ENCODE measurements at regions not wholly inside any gene's neighbourhood (a gene's known extent, or its start where the extent isn't known, plus 50 kb on each side); places are given as distances from the start of the nearest gene placed in this dataset.

DNA sequence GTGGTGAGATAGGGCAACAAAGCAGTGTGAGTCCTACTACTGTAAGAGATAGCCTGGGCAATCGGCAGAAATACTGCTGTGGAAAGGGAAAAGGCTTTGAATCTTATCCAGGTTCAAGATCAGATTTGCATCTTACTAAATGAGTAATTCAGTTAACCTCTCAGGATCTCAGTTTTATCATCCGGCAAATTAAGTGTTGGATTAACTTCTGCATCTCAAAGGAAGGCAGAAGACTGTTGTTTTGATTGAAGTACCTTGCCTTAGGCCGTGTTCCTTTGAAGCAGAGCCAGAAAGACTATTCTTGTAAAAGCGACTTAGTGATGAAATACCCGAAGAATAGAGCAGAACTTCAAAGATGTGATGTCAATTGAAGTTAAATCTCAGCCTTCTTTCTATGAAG, 612.9 kb upstream of the USP24 start:
- no peak overlapping the region for H2AFZ ChIP-seq (ENCODE audit: low read depth, low read length)
- H3K27ac ChIP-seq (ENCODE audit: low read length) = no peak overlapping the region
- no peak overlapping the region for H3K9ac ChIP-seq (ENCODE audit: low read length)
- H3K79me2 ChIP-seq (ENCODE audit: low read length) = no peaks in the 10 kb centered on the region
- H3K4me3 ChIP-seq (ENCODE audit: low read length) = no peak overlapping the region
- no peaks in the 10 kb centered on the region for H4K20me1 ChIP-seq (ENCODE audit: insufficient read depth, low read length)
- H3K4me2 ChIP-seq (ENCODE audit: low read length) = no peak overlapping the region
- TF ChIP-seq, protein P1, sequence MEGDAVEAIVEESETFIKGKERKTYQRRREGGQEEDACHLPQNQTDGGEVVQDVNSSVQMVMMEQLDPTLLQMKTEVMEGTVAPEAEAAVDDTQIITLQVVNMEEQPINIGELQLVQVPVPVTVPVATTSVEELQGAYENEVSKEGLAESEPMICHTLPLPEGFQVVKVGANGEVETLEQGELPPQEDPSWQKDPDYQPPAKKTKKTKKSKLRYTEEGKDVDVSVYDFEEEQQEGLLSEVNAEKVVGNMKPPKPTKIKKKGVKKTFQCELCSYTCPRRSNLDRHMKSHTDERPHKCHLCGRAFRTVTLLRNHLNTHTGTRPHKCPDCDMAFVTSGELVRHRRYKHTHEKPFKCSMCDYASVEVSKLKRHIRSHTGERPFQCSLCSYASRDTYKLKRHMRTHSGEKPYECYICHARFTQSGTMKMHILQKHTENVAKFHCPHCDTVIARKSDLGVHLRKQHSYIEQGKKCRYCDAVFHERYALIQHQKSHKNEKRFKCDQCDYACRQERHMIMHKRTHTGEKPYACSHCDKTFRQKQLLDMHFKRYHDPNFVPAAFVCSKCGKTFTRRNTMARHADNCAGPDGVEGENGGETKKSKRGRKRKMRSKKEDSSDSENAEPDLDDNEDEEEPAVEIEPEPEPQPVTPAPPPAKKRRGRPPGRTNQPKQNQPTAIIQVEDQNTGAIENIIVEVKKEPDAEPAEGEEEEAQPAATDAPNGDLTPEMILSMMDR (IDR thresholded peaks at IDR 0.05; ENCODE audit: low read depth, low read length) = no peak
- TF ChIP-seq EZH2phosphoT487 (IDR thresholded peaks at IDR 0.05; ENCODE audit: low read depth) = no peak
- no peaks in the 10 kb centered on the region for H3K9me3 ChIP-seq (ENCODE audit: insufficient read depth, low read length)
- no peaks in the 10 kb centered on the region for H3K27me3 ChIP-seq (ENCODE audit: low read depth, low read length)
- no peaks in the 10 kb centered on the region for H3K36me3 ChIP-seq (replicated peaks; ENCODE audit: low read depth, low read length)
- H3K4me1 ChIP-seq (ENCODE audit: low read length) = no peaks in the 10 kb centered on the region

DNA sequence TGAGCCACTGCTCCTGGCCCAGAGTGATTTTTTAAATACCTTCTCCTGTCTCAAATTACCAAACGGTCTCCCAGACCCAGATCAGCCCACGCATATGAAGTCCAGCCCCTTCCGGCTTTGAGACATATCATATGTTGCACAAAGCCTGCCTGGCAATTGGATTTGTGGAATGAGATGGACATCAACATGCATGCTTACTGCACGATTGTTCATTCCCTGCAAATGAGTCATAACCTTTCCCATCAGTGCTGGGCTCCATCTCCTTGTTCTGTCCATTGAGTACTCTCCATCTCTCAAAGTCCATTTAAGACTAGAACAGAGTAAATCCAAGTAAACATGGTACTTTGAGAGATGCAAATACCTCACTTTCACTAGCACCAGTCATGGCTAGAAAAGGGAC, 612.2 kb upstream of the USP24 start:
- Histone ChIP-seq H3K4me2 (ENCODE audit: low read length) (no peak overlapping the region), H3K27me3 (ENCODE audit: low read depth, low read length) (no peaks in the 10 kb centered on the region), H3K4me1 (ENCODE audit: low read length) (no peaks in the 10 kb centered on the region), H3K4me3 (ENCODE audit: low read length) (no peak overlapping the region), H3K36me3 (replicated peaks; ENCODE audit: low read depth, low read length) (no peaks in the 10 kb centered on the region), H4K20me1 (ENCODE audit: insufficient read depth, low read length) (no peaks in the 10 kb centered on the region), H3K9me3 (ENCODE audit: insufficient read depth, low read length) (no peaks in the 10 kb centered on the region), H3K79me2 (ENCODE audit: low read length) (no peaks in the 10 kb centered on the region), H2AFZ (ENCODE audit: low read depth, low read length) (no peak overlapping the region), H3K9ac (ENCODE audit: low read length) (no peak overlapping the region), H3K27ac (ENCODE audit: low read length) (no peak overlapping the region)
- TF ChIP-seq EZH2phosphoT487 (IDR thresholded peaks at IDR 0.05; ENCODE audit: low read depth) = no peak
- TF ChIP-seq, protein P1 (IDR thresholded peaks at IDR 0.05; ENCODE audit: low read depth, low read length) = no peak

DNA sequence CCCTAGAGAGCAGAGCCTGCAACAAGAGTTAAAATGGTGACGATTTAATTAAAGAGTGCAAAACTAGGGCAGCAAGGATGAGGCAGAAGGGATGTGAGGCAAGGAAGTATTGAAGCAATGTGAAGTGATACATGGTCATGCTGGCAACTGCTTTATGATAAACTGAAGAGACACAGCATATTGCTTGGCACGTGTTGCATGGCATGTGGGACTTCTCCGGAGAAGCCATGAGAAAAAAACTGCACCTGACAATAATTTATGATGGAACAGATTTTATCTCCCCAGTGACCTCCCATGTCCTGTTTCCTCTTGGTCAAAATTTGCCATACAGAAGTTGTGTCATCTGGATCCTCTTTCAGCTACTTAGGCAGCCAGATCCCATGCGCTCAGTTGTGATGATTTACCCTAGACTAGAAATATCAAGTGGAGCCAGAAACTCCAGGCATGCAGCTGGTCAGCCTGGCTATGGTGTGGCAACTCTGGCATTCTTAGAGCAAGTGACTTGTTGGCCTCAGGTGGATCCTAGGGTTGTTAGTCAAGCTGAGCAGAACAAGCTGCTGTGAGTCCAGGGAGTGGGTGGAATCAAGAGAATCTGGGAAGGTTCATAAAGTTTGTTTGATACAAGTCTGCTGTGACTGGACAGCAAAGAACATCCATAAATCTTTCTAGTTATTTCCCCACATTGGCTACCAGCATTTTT, 611.4 kb upstream of the USP24 start:
- H3K9me3 ChIP-seq (ENCODE audit: insufficient read depth, low read length) = no peaks in the 10 kb centered on the region
- H3K4me3 ChIP-seq (ENCODE audit: low read length) = no peak overlapping the region
- no peak overlapping the region for H3K4me2 ChIP-seq (ENCODE audit: low read length)
- no peaks in the 10 kb centered on the region for H4K20me1 ChIP-seq (ENCODE audit: insufficient read depth, low read length)
- H3K9ac ChIP-seq (ENCODE audit: low read length) = no peak overlapping the region
- H3K27me3 ChIP-seq (ENCODE audit: low read depth, low read length) = no peaks in the 10 kb centered on the region
- H2AFZ ChIP-seq (ENCODE audit: low read depth, low read length) = no peak overlapping the region
- TF ChIP-seq, protein P1 (IDR thresholded peaks at IDR 0.05; ENCODE audit: low read depth, low read length) = no peak
- no peak for TF ChIP-seq EZH2phosphoT487 (IDR thresholded peaks at IDR 0.05; ENCODE audit: low read depth)
- H3K4me1 ChIP-seq (ENCODE audit: low read length) = no peaks in the 10 kb centered on the region
- no peak overlapping the region for H3K27ac ChIP-seq (ENCODE audit: low read length)
- no peaks in the 10 kb centered on the region for H3K36me3 ChIP-seq (replicated peaks; ENCODE audit: low read depth, low read length)
- no peaks in the 10 kb centered on the region for H3K79me2 ChIP-seq (ENCODE audit: low read length)

DNA sequence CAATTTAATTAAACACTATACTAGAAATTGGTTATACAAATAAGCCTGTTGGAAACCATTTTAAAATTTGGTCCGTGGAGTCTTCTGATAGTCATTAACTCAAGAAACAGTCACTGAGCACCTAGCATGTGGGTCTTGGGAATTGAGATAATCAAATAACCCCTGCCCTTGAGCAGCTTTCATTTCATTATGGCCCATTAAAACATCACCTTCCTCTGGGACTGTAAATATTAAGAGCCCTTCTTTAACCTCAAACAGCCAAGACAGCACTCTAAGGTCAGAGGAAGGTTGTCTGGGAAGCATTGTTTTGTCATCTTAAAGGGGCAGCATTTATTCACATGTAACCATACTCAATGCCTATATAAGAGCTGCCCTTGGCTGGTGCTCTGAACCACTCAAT, 610.3 kb upstream of the USP24 start:
- Histone ChIP-seq H3K4me2 (ENCODE audit: low read length) (no peak overlapping the region), H4K20me1 (ENCODE audit: insufficient read depth, low read length) (no peaks in the 10 kb centered on the region), H2AFZ (ENCODE audit: low read depth, low read length) (no peak overlapping the region), H3K79me2 (ENCODE audit: low read length) (no peaks in the 10 kb centered on the region), H3K9me3 (ENCODE audit: insufficient read depth, low read length) (no peaks in the 10 kb centered on the region), H3K27ac (ENCODE audit: low read length) (no peak overlapping the region), H3K4me1 (ENCODE audit: low read length) (no peaks in the 10 kb centered on the region), H3K27me3 (ENCODE audit: low read depth, low read length) (no peaks in the 10 kb centered on the region), H3K36me3 (replicated peaks; ENCODE audit: low read depth, low read length) (no peaks in the 10 kb centered on the region), H3K9ac (ENCODE audit: low read length) (no peak overlapping the region), H3K4me3 (ENCODE audit: low read length) (no peak overlapping the region)
- TF ChIP-seq, protein P1 (IDR thresholded peaks at IDR 0.05; ENCODE audit: low read depth, low read length) = no peak
- no peak for TF ChIP-seq EZH2phosphoT487 (IDR thresholded peaks at IDR 0.05; ENCODE audit: low read depth)

All from OCI-LY3 (cell line).